GM21390 (cell line): ENCODE measurements at regions not wholly inside any gene's neighbourhood (a gene's known extent, or its start where the extent isn't known, plus 50 kb on each side); places are given as distances from the start of the nearest gene placed in this dataset.

ENCODE experiments used
- ATAC-seq: cut with Tn5 transposase; IDR thresholded peaks from one replicate; pipeline ENCODE4 v1.9.1; 2021; ENCODE audit not compliant: unreplicated experiment

- no peak for ATAC-seq
These were observed 300.5 kb downstream of the SPRY2 start for GRCh38 chr13:80040196-80040980.

DNA sequence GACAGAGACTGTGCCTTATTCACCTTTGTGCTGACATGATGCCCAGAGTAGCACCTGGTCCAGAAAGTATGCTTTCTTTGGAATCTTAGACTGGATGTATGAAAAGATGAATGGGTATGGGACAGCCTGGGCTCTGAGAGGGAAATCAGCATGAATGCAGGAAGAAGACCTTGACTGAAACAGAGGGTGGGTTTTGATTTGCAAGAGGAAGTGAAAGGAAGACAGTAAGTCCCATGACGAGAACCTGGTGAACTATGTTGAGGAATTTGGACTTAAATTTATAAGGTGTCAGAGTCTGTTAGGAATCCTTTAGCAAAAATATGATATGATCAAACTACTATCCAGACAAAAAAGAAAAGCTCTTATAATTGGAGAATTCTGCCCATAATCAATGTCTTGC lies 301.9 kb downstream of the SPRY2 start:
- peak; percentile 74 for ATAC-seq

- ATAC-seq, result no peak
These were observed 302.6 kb downstream of the SPRY2 start for GRCh38 chr13:80038371-80038770.

DNA sequence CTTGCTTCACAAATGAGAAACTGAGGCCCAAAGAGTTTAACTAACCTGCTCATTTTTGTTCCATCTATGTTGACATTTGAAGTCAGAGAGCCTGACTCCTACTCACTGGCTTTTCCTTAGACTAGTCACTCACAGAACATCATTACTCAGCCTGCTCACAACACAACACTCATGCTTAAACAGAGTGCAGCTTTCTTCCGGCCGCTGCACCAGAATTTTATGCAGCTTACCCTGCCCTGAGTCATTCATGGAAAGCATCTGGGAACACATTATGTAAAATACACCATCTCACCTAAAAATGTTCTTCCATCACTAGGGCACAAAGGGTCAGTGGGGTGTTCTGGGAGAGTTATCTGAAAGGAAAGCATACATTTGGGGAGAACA lies 303.4 kb downstream of the SPRY2 start:
- peak; percentile 49 for ATAC-seq

DNA sequence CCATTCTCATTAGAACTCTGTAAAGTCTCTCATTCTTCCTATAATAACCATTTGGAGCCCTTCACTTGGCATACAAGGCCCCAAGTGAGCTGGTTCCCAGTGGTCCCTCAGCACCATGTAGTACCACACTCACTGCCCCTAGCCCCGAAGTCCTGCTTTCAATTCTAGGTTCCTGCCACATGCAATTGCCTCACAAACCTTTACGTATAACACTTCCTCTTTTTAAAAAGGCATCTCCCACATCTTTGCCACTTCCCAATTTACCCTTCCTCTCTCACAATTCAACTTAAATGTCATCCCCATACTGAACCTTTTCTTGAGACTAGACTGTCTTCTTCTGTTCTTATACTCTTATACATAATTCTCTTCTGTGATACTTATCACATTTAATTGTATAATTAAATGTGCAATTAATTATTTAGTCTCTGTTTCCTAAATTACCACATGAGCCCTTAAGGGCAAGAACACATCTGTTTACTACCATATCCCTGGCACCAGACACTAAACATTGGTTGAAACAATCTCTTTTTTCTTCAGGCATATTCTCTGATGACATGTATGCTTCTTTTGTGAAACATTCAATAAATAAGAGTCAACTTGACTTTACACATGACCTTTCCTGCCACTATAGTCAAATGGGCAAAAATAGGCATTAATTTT lies 304.0 kb downstream of the SPRY2 start:
- no peak for ATAC-seq

- no peak for ATAC-seq
These were observed 305.8 kb downstream of the SPRY2 start for GRCh38 chr13:80035096-80035495.

DNA sequence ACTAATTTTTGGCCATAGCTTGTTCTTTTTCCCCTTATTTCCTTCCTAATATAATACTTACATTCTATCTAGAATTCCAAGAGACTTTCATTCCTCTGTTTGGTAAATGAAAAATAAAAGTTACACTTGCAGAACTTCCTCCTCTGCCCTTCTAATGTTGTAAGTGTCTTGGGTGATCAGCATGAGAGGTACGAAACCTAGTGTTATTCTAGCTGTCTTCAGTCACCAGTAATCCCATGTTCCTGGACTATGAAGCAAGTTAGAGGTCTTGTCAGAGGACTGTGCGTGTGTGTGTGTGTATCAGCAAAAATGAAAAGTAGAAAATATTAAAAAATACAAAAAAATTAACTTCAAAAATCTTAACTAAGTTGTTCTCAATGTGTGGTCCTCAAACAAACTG lies 307.0 kb downstream of the SPRY2 start:
- no peak for ATAC-seq

GRCh38 chr13:80033286-80033685 lies 307.6 kb downstream of the SPRY2 start:
- no peak for ATAC-seq

- no peak for ATAC-seq
These were observed 310.4 kb downstream of the SPRY2 start for GRCh38 chr13:80030491-80030890.

GRCh38 chr13:80029170-80029569 lies 311.8 kb downstream of the SPRY2 start:
- ATAC-seq, result no peak

DNA sequence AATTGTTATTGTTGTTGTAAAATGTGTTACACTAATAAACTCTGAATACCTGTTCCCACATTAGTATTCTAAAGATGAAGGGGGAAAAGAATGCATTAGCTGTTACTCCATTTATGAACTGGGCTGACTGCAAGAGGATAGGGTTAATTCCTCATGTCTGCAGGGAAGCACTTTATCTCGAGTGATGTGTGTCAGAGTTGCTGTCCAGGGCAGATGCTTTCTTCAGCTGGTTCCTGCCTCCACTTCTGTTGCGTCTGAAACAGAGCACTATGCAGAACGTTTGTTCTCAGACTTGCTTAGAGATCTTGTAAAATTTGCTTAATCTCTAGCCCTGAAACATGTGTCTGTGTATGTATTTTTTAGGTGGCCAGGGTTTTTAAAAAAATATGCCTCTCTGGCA lies 318.8 kb downstream of the SPRY2 start:
- no peak for ATAC-seq

- peak; percentile 55 for ATAC-seq
These were observed 328.7 kb downstream of the SPRY2 start for GRCh38 chr13:80012251-80012650.

DNA sequence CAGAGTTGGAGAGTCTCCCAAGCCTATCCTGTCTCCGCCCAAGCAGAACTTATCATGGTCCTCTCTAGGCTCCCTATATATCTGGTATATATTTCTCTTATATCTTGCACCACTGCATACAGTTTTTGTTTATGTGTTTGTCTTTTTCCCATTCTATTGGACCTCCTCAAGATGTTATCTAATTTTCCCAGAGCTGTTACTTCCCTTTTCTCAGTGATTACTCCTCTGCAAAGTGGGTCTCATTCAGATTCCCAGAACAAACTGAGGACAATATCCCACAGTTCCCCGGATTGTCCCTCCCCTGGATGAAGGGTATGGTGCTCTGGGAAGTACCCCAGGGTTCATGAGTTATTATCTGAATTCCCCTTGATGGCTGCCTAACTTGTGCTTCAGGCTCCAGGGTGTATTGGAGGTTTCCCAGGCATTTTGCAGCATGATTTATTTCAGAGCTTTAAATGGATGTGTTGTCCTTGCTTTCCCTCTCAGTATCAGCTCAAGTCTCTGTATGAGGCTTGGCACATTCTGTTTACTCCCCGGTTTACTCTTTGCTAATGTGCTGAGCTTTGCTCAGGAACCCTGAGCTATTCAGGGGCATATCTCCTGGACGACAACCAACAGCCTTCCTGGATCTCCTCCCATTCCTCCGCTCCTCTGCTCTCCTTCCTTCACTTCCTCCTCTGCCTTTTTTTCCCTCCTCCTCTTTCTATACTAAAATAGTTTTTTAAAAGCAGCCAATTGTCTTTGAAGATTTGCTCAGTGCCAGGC lies 329.3 kb downstream of the SPRY2 start:
- ATAC-seq, result no peak

DNA sequence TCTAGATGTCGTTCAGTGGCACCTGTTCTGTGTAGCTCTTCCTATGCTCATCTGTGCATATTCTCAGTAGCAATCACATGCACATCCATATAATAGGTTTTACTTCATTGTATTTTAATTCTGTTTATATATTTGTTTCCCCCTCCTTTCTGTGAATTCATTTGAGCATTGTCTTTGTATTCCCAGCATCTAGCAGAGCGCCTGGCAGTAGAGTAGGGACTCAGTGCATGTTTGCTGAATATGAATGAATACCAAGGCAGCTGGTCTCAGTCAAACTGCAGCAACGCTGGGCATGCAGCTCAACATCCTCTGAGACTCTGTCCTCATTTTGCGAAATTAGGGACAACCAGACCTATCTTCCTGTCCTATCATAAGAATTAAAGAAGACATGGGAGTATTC lies 330.1 kb downstream of the SPRY2 start:
- no peak for ATAC-seq

GRCh38 chr13:80010286-80010831 lies 330.6 kb downstream of the SPRY2 start:
- no peak for ATAC-seq

DNA sequence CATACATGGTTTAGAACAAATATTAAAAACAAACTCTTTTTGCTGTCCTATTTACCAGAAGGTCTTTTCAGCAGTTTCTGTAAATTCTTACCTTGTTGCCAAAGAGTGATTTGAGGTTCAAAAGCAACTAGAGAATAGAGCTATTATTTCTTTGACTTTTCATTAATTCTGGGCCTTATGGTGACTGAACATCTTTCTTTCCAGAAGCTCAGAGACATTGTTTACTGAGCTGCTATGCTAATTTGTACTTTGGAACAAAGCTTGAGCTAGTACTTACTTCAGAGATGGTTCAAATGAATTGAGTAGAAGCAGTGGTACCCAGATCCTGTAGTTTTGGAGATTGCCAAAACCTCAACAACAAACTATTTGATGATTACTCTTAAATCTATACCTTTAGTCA lies 331.2 kb downstream of the SPRY2 start:
- ATAC-seq, result no peak

- ATAC-seq, result no peak
These were observed 334.0 kb downstream of the SPRY2 start for GRCh38 chr13:80006940-80007339.

DNA sequence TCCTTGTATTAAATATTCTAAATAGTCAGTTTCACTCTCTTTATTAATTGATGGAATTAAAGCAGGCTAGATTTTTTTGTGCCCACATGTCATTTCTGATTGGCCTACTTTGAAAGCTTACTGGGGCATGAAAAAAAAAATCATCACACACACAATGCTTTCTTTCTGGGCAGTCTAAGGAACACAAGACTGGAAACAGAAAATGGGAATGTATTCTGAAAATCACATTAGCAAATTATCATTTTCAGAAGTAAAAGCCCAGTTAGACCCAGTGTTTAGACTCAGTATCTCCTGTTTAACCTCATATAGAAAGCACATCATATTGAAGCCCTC lies 339.4 kb downstream of the SPRY2 start:
- ATAC-seq, result no peak

GRCh38 chr13:80000684-80001509 lies 340.0 kb downstream of the SPRY2 start:
- no peak for ATAC-seq

DNA sequence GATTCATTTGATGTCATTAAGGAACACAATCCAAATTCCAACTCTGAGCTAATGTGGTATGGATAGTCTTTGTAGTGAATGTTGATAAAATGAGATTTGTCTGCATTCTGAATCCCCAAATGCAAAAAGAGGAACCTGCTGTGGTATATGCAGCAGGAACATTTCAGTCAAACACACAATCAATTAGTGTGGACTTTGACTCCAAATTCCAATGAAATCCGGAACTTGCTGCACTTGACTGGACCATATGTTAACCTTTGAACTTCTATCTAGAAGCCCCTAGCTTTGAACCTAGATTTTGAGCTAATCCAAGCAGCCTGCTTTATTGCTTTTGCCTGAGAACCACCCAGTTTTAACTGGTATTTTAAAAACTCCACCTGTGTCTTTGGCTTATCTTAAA lies 341.3 kb downstream of the SPRY2 start:
- no peak for ATAC-seq

GRCh38 chr13:79998381-79998880 lies 342.5 kb downstream of the SPRY2 start:
- no peak for ATAC-seq
